Stimulated activated CD4-positive, alpha-beta T cell treated with anti-CD3 and anti-CD28 coated beads, Interleukin-15, amount 100 ng/mL, for 24 hours (primary cell): ENCODE measurements at regions not wholly inside any gene's neighbourhood (a gene's known extent, or its start where the extent isn't known, plus 50 kb on each side); places are given as distances from the start of the nearest gene placed in this dataset.

ENCODE experiments used
- DNase-seq: peaks from one replicate; pipeline ENCODE4 v3.0.0-alpha.2; 2020

DNA sequence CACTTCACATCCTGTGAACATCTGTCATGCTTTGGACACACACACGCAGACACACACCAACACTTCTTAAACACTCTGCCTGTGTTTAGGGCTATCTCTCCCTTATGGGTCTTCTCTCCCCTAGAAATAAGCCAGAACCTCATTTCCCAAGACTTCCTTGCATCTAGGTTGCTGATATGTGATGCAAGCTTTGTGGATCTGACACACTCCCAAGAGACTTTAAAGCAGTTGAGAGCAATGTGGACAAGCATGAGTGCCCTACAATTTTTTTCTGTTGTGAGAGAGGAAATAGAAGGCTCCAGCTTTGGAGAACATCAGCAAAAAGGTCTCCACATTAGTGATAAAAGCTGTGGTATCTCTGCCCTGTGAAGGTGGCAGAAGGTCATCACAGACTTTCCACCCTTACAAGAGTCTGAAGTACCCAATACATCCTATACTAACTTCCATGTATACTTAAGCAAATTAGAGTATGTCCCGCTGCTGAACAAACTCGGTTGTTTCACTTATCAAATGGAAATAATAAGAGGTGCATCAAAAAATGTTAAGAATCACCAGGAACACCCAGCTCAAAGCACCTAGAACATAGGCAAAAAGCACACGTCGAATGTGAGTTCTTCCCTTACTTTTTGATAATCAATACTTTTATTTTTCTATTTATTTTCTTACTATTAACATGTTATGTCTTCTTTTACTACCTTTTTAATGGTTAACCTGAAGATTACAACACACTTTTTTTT, 267.6 kb downstream of the SETD4 start:
- DNase-seq: no peak

- no peak for DNase-seq
Observed at GRCh38 chr21:35791541-35792325, 268.6 kb downstream of the SETD4 start.

GRCh38 chr21:35783721-35784120, 276.6 kb downstream of the SETD4 start:
- DNase-seq: no peak

GRCh38 chr21:35782667-35783066, 277.7 kb downstream of the SETD4 start:
- no peak for DNase-seq

GRCh38 chr21:35780983-35781382, 279.3 kb downstream of the SETD4 start:
- DNase-seq: no peak

GRCh38 chr21:35779690-35780570, 280.4 kb downstream of the SETD4 start:
- DNase-seq: no peak

- DNase-seq: no peak
Observed at GRCh38 chr21:35779167-35779566, 281.2 kb downstream of the SETD4 start.

DNA sequence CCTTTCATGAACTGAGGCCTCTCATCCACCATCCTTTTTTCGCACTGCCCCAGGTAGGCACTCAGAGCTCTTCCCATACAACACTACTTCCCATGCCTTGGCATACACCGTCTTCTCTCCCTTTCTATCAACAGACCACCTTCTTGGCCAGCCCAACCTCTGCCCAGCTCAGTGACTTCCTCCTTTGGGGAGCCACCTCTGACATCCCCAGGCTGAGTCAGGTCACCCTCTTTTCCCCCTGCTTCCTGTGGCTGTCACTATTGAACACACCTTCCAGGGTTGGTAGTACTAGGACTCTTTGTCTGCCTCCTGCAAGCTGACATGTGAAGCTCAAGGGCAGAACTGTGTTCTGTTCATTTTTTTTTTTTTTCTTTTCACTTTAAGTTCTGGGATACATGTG, 283.2 kb downstream of the SETD4 start:
- DNase-seq: no peak

DNA sequence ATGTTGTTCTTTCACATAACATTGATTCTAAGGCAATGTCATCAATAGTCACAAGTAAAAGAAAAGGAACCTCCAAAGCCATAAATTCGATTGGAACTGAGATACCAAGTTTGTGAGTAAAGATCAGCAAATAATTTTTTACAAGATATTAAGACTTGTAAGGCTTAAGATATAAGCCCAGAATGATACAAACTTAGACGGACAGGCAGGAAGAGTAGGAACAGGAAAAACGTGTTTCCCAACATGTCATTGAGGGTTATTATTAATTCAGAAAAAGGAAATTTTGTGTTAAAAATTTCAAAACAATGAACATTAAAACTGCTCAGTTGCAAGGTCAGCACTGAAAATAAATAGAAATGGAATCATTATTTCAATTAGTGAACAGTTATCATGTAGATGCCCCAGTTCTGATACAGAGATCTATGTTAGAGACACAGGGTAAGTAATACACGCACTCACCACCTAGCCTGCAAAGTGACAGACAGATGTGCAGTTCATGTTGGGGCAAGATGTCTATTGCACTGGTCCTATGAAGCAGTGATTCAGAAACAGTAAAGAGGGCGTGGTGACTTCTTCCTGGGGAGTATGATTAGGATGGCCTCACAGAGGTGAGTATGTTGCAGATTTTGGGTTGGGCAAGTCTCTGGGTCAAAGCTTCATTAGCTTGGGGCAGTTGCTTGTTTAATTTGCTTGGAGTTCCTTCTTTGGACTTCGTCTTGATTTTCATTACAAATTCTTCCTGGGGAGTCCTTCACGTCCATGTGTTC, 284.4 kb downstream of the SETD4 start:
- no peak for DNase-seq

- DNase-seq: peak; percentile 9
Observed at GRCh38 chr21:35770101-35770945, 290.0 kb downstream of the SETD4 start.

- DNase-seq: no peak
Observed at GRCh38 chr21:35768187-35768586, 292.1 kb downstream of the SETD4 start.

DNA sequence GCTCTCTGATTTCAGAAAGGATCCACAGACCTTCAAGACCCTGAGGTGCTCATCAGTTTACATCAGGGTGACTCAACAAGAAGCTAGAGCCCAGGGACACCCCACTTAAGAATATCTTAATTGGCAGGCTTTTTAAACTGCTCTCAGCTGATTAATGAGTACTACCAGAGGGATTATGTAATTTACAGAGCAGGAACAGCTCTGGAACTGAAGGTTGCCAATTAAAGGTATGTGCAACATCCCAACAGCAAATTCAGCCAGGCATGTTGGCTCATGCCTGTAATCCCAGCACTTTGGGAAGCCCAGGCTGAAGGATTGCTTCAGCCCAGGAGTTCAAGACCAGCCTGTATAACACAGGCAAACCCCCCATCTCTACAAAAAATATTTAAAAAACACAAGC, 295.7 kb downstream of the SETD4 start:
- DNase-seq: no peak

DNA sequence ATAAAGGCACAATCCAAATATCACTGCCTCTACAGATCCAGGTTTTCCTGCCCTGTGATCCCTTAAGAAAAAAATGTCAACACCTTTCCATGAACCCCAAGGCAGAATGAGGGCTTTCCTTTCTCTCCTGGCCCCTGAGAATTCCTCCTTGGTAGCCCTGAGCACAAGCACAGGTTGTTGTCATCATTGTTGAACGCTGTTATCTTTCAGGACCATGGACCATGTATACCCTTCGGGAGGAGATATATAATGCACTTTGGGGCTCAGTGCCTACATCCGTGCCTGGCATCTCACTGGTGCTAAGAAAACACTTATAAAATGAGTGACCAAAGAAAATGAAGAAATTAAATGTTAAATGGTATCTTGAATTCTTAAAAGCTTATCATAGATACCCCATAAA, 296.2 kb downstream of the SETD4 start:
- DNase-seq: no peak

- no peak for DNase-seq
Observed at GRCh38 chr21:35754583-35754982, 305.7 kb downstream of the SETD4 start.

- DNase-seq: no peak
Observed at GRCh38 chr21:35753308-35753707, 307.0 kb downstream of the SETD4 start.

DNA sequence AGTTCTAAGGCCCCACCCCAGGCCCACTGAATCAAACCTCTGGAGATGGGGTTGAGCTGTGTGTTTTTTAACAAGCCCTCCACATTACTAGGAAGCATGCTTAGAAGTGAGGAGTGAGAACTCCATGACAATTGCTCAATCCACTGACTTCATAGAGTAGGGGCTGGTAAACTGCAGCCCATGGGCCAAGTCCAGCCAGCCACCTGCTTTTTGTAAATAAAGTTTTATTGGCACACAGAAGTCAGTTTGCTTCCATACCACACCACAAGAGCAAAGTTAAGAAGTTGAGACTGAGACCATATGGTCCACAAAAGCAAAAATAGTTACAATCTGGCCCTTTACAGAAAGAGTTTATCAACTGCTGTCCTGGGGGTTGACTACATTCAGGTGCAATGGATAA, 309.2 kb downstream of the SETD4 start:
- DNase-seq: no peak

DNA sequence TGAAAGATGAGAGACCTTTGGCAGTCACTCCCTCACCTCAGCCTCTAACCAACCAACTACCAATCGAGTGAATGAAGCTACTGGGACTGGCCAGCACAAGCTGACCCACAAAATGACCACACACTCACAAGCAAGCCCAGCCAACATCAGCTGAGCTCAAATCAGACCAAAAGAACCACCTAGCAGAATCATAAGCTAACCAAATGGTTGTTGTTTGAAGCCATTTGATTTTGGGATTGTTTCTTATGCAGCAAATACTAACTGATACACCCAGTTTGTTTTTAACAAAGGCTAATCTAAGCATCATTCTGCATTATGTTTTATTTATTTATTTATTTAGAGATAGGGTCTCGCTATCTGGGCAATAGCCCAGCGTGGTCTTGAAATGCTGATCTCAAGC, 310.4 kb downstream of the SETD4 start:
- DNase-seq: no peak

GRCh38 chr21:35748678-35749314, 311.5 kb downstream of the SETD4 start:
- peak; percentile 5 for DNase-seq

DNA sequence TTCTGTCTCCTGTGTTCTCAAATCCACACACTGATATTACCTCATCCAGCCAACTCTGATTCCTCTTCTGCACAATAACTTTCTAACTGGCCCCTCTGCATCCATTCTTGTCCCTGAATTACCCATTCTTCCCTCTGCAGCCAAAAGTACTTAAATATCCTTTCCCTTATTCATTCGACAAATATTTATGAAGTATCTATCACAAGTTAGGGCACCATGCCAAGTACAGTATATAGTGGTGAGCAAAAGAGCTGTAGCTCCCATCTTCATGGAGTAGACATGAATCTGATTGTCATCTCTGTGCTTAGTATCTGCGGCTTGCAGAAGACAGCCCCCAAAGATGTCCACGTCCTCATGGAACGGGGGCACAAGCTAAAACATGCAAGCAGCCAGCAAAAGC, 316.8 kb downstream of the SETD4 start:
- no peak for DNase-seq

GRCh38 chr21:35738347-35738961, 321.9 kb downstream of the SETD4 start:
- no peak for DNase-seq

- DNase-seq: no peak
Observed at GRCh38 chr21:35737899-35738346, 322.4 kb downstream of the SETD4 start.
